ENCODE measurements at regions not wholly inside any gene's neighbourhood (a gene's known extent, or its start where the extent isn't known, plus 50 kb on each side); places are given as distances from the start of the nearest gene placed in this dataset.
A peak's percentile ranks its signal among the peaks of the same experiment; 100 is the strongest.
"Not testable (repeated sequence)": the region's sequence is repeated elsewhere in the genome, so short reads cannot be mapped to it uniquely, and the experiment has no call there.

DNA sequence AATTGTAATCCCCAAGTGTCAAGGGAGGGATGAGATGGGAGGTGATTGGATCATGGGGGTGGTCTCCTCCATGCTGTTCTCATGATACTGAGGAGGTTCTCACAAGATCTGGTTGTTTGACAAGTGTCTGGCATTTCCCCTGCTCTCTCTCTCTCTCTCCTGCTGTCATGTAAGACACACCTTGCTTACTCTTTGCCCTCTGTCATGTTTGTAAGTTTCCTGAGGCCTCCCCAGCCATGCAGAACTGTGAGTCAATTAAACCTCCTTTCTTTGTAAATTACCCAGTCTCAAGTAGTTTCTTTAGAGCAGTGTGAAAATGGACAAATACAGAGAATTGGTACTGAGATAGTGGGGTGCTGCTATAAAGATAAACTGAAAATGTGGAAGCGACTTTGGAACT, 207.9 kb downstream of the HINT1 start:
- no peak for DNase-seq (ENCODE audit: low read depth, low spot score)

DNA sequence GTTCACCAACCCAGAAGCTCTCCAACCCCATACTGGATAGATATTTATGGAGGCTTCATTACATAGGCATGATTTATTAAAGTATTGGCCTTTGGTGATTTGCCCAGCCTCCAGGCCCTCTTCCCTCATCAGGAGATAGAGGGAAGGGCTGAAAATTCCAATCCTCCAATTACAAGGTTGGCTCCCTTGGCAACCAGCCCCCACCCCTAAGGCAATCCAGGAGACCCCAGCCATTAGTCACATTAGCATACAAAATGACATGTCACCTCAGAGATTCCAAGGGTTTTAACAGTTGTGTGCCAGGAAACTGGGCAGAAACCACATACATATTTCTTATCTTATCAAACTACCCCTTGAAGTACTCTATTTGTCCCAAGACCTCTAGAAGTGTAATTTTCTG, 210.0 kb downstream of the HINT1 start:
- DNase-seq (ENCODE audit: low read depth, low spot score), result no peak

DNA sequence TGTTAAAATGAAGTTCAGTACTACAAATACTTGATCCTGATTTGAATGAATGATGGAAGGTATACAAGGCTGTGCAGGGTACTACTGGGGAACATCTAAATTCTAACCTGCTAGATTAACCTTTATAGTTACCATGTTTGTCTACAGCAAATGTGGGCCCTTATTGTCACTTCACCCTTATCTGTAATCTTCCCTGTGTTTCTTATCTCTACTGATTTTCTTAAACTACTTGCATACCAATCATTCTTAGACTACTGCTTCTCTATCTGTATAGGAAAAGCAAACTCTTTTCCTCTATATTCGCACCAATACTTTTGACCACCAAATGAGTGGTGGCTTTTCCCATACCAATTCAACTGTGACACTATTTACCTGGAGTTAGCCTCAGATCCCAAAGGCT, 210.7 kb downstream of the HINT1 start:
- no peak for DNase-seq (ENCODE audit: low read depth, low spot score)

DNA sequence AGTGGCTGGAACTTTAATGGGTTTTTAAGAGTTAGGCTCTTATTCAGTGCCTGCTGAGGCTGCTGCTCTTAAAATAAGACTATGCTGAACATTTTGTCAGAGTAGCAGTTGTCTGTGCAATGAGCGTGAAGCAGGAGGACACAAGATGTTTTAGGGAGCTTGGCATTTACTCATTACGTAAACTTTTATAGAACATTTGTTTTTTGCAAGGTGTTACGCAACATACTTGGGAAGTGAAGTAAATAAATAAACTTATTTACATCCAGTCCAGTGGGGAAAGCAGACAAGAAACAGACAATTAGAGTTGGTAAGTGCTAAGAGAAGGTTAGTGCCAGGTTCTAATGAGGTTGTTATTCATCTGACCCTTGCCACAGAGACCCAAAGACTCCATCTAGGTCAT, 226.0 kb downstream of the HINT1 start:
- no peak for DNase-seq (ENCODE audit: low read depth, low spot score)

DNA sequence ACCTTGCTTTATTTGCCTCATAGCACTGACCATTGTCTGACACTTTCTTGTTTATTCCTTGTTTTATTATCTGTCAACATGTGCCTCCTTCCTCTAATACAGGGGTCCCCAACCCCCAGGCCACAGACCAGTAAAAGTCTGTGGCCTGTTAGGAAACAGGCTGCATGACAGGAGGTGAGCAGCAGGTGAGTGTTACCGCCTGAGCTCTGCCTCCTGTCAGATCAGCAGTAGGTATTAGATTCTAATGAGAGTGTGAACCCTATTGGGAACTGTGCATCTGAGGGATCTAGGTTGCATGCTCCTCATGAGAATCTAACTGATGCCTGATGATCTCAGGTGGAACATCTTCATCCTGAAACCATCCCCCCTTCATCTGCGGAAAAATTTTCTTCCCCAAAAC, 228.0 kb downstream of the HINT1 start:
- DNase-seq (ENCODE audit: low read depth, low spot score), result no peak

DNA sequence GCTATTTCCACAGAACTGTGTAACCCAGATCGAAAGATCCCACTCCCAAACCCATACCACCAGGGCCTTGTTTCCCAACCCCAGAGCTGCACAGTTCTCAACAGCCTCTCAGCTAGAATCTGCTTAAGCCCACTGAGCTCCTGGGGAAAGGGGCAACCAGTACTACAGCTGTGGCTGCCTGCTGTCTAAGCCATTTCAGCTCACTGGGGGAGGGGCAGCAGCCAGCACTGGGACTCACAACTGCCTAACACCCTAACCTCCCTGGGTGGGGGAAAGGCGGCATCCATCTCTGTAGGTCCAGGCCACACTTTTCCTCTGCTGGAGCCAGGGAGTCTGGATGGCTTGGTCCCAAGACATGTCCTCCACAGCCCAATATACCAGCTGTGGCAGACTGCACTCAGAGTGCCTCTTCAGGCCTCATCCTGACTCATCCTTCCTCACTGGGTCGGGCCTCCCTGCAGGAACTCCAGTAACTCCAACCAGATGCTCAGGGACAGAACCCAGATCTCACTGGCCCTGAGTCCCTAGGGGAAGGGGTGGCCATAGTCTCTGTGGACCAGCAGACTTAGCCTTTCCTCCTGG, 241.4 kb downstream of the HINT1 start:
- DNase-seq (ENCODE audit: low read depth, low spot score), result no peak

DNA sequence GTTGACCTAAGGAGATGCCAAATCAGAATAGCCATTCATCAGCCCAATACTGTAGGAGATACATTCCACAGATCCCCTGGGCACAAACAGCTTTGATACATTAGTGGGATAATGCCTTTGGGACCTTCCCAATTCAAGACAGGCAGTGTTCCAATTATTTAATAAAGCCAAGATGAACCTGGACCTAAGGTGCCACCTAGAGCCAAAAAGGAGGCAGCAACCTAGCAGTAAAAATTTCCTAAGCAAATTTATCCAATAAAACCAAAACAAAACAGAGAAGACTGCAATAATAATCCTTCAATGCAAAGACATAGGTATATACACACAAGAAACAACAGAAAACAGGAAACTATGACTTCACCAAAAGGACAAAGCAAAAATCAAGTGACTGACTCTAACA, 253.0 kb downstream of the HINT1 start:
- DNase-seq (ENCODE audit: low read depth, low spot score), result no peak

DNA sequence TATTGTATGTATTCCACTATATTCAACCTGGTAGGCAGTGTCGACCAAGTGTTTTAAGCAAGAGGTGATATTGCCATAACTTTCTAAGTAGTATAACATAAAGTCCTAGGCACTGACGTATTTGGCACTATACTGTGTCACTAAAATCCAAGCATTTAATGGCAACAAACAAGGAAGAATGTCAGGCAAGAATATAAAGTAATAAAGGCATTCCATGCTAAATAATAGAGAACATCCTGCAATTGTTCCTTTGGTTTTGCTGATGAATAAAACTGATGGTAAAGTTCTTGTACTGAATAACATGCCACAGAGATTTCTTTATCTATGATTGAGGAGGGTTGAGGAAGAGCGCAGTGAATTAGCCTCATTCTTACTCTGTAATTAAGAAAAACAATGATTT, 256.9 kb downstream of the HINT1 start:
- DNase-seq (ENCODE audit: low read depth, low spot score), result no peak

DNA sequence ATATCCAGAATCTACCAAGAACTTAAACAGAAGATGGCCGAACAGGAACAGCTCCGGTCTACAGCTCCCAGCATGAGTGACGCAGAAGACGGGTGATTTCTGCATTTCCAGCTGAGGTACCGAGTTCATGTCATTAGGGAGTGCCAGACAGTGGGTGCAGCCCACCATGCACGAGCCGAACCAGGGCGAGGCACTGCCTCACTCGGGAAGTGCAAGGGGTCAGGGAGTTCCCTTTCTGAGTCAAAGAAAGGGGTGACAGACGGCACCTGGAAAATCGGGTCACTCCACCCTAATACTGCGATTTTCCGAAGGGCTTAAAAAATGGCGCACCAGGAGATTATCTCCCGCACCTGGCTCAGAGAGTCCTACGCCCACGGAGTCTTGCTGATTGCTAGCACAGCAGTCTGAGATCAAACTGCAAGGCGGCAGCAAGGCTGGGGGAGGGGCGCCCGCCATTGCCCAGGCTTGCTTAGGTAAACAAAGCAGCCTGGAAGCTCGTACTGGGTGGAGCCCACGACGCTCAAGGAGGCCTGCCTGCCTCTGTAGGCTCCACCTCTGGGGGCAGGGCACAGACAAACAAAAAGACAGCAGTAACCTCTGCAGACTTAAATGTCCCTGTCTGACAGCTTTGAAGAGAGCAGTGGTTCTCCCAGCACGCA, 267.4 kb downstream of the HINT1 start:
- DNase-seq (ENCODE audit: low read depth, low spot score), result not testable (repeated sequence)

DNA sequence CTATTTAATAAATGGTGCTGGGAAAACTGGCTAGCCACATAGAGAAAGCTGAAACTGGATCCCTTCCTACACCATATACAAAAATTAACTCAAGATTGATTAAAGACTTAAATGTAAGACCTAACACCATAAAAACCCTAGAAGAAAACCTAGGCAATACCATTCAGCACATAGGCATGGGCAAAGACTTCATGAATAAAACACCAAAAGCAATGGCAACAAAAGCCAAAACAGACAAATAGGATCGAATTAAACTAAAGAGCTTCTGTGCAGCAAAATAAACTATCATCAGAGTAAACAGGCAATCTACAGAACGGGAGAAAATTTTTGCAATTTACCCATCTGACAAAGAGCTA, 267.9 kb downstream of the HINT1 start:
- not testable (repeated sequence) for DNase-seq (ENCODE audit: low read depth, low spot score)

DNA sequence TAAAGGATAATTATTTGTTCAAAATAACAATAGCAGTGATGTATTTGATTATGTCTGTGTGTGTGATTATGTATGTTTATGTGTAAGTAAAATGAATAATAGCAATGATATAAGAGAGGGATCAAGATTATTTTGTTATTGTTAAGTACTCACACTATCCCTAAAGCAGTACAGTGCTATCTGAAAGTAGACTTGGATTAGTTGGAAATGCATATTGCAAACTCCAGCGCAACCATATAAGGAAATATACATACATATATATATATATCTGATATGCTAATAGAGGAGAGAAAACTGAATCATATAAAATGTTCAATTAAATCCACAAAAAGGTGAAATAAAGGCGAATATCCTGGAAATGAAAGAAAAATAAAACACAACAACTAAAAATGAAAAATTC, 268.4 kb downstream of the HINT1 start:
- no peak for DNase-seq (ENCODE audit: low read depth, low spot score)

DNA sequence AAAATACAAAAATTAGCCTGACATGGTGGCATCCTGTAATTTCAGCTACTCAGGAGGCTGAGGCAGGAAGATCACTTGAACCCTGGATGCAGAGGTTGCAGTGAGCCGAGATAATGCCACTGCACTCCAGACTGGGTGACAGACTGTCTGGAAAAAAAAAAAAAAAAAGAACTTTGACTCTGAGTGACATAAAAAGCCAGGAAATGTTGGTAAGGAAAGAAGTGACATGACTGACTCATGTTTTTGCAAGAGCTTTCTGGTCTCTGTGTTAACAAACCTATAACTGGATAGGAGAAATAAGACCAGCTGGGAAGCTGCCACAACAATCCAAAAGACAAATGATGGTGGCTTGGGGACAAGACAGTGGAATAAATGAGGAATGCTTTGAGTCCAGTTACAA, 272.1 kb downstream of the HINT1 start:
- no peak for DNase-seq (ENCODE audit: low read depth, low spot score)

DNA sequence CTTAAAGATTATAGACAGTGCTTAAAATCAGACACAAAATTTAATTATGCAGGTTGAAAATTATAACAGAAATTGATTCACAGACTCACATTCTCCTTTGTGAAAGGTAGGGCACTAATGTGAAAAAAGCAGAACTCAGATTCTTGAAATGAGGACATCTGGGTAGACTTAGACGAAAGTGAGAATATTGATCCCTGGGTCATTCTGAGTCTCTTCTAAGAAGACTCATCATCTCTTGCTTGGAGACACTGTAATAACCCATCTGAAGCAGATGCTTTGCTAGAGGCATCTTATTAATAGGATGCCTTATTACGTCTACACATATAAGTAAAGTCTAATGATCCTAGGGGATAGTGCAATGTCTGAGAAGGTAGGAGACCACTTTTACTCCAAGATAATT, 274.4 kb downstream of the HINT1 start:
- DNase-seq (ENCODE audit: low read depth, low spot score), result no peak

DNA sequence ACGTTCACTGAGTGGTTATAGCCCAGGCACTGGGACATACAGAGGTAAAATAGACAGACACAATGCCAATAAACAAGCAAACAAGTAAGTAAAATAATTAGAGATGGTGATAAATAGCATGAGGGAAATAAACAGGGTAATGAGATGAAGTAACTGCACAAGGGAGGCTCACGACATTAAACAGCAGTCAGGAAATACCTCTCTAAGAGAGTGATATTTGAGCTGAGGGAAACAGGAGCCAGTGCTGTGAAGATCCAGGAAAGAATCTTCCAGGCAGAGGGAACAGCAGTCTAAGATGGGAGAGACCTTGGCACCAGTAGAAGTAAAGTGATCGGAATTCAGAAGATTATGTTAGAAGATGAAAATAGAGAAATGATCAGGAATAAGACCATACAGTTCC, 279.4 kb downstream of the HINT1 start:
- no peak for DNase-seq (ENCODE audit: low read depth, low spot score)

DNA sequence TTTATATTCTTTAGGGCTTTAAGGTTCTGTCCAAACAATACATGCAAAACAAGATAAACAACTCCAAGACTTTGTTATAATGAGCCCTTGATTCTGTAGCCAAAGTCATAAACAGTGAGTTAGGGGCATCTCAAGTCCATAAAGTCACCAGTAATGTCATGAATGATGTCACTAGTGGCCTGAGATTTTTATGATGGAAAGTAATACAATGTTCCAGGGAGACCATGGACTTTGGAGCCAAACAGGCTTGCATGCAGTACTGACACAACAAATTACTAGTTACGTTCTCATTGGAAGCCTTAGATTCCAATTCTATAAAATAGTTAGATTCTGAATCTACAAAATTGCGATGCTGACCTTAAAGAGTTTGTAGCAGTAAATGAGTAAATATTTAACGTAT, 280.0 kb downstream of the HINT1 start:
- no peak for DNase-seq (ENCODE audit: low read depth, low spot score)

DNA sequence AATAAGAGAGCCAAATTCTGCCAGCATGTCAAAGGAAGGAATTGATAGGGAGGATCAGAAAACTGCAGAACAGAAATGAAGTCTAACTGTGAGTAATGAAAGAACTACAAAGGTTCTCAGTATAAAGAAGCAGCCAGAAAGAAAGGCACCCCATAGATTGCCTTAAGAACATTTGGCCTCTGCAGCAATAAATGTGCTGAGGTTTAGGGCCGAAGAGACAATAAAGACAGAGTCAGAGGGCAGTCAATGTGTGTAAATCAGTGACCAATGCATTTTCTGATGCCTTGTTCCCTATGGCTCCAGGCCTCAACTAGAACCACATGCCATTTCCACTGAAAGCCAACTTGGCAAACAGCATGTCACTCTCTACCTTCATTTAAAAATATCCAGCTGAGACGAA, 281.0 kb downstream of the HINT1 start:
- DNase-seq (ENCODE audit: low read depth, low spot score), result no peak

DNA sequence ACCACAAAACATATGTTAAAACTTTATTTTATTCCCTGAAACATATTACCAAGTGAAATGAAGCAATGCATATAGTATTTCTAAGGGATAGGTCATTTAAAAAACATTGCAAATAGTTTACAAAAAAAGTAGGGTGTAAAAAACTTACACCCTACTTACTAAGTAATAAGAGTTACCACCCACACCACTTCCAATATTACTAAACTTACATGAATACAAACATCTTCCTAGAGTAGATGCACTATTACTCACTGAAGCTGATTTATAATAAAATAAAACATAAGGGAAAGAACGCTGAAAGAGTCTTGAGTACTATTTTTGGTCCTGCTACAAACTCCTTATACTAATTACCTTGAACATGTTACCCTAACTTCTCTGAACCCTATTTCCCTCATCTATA, 289.4 kb downstream of the HINT1 start:
- DNase-seq (ENCODE audit: low read depth, low spot score), result no peak

DNA sequence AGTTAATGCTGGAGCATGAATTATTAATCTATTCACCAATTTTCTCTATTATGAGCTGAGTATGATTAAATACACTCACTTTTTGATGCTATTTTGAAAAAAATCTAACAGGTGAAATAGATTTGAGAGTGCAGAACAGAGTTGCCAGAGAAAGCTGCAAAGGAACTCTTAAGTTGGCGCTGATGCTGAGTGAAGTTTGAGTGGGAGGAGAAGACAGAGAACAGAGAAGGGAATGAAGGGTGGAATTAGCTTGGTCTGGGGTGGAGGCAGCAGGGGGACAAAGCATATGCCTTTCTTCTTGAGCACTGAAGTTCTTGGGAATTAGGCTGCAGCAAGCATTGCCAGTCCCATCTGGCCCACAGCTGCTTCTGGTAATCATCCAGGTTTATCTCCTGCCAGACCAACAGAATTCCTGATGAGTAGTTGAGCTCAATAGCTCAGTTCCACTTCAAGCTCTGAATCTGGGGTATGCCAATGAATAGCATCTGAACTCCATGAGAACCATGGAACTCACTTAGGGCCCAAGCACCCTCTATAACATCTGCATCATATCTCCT, 290.1 kb downstream of the HINT1 start:
- DNase-seq (ENCODE audit: low read depth, low spot score), result peak; percentile 11

DNA sequence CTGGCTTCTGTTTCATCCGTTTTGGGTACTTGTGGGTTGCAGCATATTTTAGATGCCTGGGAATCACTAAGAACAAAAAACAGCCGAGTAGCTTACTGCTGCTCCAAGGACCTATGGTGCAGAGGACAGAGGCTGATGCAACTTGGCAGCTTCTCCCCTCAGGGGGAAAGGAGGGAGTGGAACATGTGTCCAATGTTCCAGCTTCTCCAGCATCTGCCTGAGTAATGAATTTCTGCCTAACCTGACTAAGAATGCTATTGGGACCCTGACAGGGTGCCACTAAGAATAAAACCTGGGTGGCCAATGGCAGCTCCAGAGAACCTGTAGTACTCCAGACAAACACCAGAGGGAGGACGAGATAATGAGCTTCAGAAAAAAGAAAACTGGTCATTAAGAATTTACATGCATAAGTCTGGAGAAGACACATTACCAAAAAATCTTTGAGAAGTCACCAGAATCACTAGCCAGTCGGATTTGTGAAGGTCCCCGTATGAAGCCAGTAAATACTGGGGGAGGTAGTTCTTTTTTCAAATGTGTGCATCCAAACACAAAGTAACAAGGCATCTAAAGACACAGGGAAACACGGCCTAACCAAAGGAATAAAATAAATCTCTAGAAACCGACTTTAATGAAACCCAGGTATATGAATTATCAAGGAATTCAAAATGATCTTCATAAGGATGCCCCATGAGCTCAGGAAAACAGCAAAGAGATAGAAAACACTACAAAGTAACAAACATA, 293.5 kb downstream of the HINT1 start:
- DNase-seq (ENCODE audit: low read depth, low spot score), result peak; percentile 31

DNA sequence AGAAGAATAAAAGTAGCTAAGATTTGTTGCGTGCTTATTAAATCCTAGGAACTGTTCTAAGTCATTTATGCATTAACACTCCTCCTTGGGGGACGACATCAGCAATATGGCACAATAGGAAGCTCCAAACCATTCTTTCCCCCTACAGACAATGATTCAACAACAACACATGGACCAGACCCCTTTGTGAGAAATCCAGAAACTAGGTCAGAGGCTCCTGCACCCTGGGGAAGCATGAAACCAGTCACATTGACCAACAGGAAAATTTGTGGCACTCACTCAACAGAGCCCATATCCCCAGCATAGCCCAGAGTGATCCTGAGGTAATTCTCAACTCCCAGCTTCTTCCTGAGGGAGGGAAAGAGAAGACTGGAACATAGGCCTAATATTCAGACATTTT, 294.4 kb downstream of the HINT1 start:
- DNase-seq (ENCODE audit: low read depth, low spot score), result peak; percentile 1

DNA sequence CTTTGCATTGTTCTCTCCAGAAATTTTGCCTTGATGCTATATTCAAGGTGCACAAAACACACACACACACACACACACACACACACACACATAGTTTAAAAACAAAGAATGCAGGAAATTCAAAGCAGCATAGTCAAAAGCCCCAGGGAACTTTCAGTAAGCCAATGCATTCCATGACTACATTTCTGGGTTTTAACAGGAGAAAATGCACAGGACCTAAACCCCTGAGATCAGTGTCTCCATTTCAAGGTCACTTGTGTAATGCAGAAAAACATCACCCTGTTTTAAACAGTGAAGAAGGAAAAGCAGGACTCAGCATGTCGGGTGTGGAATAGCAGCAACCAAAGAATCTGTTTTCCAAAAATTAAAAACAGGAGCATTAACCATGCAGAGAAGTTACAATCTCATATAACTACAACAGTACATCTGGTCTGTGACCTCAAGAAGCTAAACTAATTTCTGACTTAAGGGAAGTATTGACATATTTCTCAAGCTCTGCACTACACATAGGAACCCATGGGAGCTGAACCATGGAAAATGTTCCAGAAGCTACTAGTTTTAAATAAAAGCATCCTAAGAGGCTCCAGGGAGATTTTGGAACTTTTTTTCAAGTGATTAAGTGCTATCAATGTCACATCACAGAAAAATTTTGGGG, 296.7 kb downstream of the HINT1 start:
- DNase-seq (ENCODE audit: low read depth, low spot score), result peak; percentile 68

DNA sequence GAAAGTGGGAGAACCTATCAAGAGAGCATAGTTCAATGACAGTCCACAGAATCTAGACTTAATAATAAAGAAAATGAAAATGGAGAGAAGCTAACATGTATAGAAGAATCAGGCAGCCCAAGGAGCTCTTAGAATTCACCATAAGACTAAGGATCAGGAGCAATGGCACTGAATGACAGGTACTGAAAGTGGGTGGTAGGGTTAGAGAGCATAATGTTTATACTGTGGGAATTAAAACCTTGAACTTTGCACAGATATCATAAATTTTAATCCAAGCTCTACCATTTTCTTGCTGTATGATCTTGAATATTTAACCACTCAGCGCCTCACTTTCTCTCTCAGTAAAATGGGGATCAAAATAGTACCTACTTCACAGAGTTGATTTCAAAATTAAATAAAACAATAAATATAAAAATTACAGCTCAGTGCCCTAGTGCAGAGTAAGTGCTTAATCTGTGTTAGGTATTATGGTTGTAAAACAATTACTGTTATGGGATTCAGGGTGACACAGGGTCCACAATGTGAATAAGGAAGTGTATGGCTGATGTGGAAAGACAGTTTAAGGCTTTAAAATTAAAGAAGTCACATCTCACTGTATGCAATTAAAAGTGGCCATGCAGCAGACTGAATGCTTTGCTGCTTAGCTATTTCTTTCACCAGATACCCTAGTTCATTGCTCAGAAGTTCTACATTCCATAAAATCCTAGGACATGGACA, 319.8 kb downstream of the HINT1 start:
- no peak for DNase-seq (ENCODE audit: low read depth, low spot score)

Data from astrocyte of the hippocampus (primary cell).